HG02798 (cell line): ENCODE measurements at regions not wholly inside any gene's neighbourhood (a gene's known extent, or its start where the extent isn't known, plus 50 kb on each side); places are given as distances from the start of the nearest gene placed in this dataset.

Experiments used
- ATAC-seq: cut with Tn5 transposase; IDR thresholded peaks from one replicate; pipeline ENCODE4 v1.9.1; 2021; ENCODE audit warnings: mild to moderate bottlenecking; ENCODE audit not compliant: unreplicated experiment, poor library complexity

DNA sequence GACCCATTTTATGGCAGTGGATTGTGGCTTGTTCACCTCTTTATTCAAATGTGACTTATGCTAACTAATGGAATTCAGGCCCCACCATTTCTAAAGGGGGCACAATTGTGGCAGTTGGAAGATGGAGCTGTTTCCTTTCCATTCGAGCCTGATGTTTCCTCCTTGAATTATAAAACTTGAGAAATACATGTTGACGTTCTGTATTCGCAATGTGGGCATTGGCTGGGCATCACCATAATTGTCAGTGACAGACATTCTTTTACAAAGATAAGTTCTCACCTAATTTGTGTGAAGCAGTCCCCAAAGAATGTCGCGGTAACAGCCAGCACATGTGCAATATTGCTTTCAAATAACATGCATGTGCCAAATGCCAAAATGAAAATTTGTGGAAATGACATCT is 1070.2 kb upstream of the TENM3 start:
- ATAC-seq: no peak

DNA sequence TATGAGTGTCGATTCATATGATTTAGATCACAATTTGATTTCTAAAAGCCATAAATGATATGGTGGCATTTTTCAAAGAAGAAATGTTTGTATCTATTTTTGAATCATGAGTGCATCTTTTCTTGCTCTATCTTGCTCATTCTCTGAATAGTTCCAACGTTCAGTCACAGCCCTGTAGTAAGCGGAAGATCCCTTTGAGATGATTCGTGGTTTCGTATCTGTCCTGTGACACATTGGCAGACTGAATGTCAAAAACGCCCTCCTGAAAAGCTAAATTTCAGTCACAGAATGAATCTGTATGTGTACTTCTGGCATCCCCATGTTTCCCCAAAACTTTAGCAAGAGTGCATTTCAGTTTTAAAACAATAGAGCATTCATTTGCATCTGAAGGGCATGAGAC is 1066.9 kb upstream of the TENM3 start:
- ATAC-seq: no peak

DNA sequence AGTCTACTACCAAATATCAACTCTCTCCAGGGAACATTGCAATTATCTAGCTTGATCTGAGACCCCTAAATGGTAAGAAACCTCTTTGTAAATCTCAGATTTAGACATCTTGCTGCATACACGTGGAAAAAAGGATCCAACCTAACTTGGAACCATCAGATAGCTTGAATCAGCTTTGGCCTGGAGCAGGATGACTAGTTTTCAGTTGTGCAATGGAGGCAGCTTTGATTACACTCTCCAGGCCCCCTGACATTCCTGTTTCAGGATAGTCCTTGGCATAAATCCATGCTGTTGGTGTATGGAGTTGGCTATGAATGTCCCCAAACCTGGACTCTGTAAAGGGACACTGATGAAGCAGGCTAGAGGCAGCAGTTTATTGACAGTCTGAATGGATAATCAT is 1061.9 kb upstream of the TENM3 start:
- ATAC-seq: no peak

DNA sequence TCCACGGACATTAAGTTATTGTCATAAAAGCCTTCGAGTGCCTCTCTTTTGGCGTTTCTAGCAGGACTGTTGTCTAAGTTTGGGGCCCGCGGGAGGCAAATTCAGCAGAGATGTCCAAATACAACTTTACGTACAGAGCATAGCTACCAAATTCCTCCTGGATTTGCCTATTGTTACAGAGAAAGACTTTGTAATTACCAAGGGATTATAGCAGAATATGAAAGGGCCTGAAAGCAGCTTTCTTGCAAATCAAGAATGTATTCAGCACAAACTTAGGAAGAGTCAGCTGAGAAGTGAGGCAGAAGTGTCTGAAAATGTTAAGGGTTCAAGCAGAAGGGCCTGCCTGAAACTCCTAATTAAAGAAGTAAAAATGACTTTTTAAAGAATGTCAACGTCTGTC is 1053.5 kb upstream of the TENM3 start:
- ATAC-seq: no peak

DNA sequence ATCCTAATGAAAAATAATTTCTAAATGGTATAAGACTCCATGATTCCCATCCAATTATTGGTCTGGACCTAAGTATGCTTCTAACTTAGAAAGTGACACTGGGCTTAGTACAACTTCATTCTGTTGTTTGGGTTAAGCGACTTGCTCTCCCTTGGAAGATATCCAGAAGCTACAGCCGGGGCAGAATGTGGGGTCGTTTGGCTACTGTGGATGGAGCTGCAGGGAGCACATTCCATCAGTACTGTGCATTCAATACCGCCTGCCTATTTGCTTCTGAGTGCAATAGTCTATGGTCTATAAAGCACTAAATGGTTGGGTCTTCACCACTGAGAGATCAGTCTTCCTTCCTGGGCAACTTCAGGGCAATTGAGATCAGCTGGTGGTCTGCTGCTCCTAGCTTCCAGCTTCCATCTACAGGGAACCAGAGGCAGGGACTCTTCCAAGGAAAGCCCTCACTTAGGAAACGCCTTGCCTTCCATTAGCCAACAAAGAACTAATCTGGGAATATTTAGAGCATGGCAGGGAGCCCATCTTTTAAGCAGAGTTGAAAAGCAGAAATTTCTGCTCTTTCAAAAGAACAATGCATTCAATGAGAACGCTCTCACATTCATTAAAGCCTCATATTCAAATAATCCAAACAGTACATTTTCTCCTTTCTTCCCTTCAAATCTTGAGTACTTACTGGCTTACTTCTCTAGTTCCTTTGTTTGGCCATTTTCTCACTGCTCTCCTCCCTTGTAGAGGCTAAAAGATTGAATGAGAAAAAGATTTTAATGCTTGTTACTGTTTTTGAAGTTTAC is 1049.9 kb upstream of the TENM3 start:
- no peak for ATAC-seq

DNA sequence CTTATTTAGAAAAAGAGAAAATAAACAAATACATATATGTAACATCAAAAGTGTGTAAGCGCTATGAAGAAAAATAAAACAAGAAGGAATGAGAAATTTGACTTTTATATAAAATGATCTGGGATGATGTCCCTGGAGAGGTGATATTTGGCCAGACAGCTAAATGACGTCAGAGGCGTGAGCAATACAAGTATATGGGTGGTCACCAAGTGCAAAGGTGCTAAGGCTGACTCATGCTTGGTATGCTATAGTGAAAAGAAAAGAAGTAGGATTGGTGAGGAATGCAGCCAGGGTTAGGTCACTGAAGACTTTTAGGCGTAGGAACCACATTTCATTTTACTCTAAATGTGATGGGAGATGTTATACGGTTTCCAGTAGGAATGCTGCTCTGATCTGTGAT is 1049.1 kb upstream of the TENM3 start:
- ATAC-seq: no peak

DNA sequence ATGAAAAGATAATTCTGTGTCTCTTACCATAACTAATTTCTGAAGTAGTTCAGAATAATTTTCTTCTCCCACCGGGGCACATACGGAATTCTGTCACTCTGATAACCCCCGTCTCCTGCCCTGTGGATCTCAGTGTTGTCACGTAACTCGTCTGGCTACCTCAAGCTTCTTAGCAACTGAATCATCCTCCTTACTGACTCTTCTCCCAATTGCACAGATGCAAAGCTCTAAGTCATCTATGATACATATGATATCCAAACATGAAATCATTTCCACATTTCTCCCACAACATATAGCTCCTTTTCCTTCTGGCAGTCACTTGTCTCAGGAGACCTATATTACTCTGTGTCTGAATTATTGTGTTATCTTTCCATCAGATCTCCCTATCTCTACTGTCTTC is 1043.1 kb upstream of the TENM3 start:
- ATAC-seq: no peak

DNA sequence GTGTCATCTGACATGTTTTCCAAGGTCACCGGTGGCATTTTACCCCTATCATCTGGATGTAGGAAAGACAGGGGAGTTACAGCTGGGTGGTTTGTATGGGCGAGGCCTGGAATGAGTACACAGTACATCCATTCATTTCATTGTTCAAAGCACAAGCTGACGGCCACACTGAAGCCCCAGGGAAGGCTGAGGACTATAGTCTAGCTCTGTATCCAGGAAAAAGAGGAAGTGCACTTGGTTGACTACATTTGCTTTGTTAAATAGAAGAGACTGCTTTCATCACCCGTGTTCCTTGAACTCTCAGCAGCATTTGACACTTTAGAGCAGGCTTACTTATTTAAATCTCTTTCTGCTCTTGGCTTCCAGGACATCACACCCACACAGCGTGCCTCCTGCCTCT is 1041.0 kb upstream of the TENM3 start:
- ATAC-seq: no peak

DNA sequence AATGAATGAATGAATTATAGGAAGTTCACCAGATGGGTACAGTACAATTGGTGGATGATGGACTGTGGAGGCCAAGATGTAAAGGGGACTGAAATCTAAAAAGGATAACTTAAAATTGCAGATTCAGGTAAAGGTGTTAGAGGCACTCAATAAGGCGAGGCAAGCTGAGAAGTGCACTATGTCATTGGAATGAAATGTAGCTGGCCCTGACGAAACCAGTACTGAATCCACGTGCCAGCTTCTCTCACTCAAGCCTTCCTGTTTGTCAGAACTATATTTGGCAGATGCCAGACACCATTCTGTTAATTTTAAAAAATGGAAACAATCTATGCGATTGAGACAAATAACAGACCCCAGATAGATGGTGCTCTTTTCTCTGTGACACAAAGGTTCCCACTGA is 1039.1 kb upstream of the TENM3 start:
- ATAC-seq: no peak

DNA sequence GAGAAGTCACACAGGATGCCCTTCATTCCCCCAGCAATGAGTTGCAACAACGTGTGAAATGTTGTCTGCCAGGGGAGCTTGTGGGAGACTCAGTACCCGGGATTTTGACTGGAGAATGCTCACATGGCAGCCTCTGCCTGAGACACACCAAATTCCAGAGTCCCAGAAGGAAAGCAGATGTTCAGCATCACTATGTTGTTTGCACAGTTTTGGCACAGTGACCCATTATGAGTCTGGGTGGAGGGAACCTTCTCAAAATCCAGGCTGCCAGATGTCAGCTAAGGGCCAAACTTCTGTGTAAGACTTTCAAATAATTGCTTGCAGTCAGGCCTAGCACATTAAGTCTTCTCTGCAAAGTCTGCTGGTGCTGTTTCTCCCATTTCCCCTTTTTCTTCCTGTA is 1029.7 kb upstream of the TENM3 start:
- ATAC-seq: no peak

DNA sequence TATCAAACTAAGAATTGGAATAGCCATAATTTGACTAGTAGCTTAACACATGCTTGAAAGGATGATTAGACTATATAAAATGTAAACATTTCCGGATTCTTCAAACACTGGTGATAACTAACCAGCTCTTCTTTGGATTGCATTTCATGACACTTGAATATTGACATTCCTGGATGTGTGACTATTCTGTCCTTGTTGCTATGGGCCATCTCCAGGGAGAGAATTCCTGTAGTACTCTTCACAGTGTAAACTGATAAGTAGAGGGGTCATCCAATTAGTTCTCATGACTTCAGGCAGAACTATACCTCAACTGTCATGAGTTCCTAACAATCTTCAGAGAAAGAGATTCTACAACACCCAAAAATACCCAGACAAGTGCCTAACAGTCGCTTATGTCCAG is 1026.7 kb upstream of the TENM3 start:
- ATAC-seq: no peak

DNA sequence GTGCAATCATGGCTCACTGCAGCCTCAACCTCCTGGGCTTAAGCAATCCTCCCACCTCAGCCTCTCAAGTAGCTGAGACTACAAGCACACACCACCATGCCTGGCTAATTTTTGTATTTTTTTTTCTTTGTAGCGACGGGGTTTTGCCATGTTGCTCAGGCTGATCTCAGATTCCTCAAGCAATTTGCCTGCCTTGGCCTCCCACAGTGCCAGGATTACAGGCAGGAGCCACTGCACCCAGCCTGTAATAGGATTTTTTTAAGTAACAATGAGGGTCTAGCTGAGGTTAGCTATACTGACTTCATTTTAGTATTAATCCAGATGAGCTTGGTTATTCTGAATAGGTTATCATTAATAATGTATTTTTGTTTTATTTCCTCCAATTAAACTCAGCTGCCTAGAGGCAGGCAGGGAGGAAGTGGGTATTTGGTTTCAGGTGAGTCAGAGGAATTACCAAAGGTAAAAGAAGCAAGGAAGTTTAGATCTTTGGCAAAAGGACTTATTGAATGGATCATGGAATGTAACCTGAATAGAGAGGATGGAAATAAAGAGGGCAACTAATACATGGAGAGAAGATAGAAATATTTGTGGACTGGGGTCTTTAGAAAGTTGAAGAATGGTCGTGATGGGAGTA is 1023.3 kb upstream of the TENM3 start:
- no peak for ATAC-seq

DNA sequence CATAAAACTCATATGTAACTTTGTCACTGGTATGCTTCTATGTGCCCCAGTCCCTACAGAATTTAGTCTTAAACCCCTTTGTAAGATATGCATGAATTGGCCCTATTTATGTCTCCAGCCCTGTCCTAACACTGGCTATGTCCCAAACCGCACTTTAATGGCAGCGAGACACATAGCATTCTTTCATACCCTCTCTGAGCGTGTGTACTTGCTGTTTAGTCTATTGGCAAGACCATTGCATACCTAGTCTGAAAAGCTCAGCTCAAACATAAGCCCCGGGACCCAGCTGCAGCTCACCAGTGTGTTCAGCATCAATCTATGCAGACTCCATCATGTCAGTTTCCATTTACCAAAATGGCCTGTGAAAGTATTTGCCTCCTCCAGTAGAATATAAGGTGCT is 1018.4 kb upstream of the TENM3 start:
- ATAC-seq: no peak

DNA sequence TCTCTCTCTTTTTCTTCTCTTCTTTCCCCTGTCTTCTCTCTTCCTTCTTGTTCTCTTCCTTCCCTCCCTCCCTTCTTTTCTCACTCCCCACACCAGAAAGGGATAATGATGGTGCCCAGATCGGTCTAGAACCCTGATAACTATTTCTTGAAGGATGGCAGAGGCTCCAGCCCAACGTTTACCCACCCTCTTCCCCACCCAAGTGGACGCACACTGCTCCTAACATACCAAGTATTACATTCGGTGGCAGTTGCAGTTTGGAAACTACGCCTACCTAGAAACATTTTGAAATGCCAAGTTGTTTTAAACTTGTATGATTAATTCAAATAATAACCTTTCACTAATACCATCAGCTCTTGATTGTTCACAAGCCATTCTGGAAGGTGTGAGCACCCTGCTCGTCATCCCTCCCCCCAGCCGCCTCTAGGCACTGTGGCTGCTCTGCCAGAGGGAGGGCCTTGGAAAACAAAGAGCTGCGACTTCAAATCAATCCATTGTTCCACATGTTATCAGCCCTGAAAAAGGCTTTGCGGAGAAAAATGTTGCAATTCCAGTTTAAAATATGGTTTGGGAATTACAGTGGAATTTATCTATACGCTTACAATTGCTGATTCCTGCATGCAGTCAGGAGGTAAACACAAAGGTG is 1017.5 kb upstream of the TENM3 start:
- ATAC-seq: no peak

DNA sequence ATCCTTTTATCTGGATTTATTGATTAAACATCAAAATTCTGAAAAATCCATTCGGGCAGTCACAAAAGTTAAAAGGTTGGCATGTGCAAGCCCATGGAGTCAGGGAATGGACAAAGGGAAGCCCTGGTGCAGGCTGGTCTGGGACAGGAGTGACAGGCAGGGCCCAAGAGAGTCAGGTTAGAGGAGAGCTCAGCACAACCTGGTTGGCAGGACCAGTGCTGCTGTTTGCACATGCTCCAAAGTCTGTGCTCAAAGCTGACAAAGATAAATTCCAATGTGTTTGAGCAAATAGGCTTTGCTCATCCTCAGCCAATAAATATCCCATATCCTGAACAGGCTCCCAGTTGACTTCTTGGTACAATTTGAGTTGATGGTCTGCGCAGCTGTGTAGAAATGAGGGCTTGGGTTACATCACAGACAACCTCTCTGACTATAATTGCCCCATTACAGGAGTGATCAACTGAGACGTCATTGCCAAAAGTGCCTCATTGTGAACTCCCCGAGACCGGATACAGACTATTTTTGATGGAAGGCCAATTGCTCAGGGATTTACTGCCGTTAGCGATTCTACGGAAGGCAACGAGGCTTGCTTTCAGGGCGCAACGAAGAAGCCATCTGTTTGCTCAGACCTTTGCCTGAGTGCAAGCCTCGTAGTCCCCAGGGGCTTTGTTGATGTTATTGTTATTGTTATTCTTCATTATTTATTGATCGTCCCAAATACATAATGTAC is 1008.1 kb upstream of the TENM3 start:
- ATAC-seq: no peak

DNA sequence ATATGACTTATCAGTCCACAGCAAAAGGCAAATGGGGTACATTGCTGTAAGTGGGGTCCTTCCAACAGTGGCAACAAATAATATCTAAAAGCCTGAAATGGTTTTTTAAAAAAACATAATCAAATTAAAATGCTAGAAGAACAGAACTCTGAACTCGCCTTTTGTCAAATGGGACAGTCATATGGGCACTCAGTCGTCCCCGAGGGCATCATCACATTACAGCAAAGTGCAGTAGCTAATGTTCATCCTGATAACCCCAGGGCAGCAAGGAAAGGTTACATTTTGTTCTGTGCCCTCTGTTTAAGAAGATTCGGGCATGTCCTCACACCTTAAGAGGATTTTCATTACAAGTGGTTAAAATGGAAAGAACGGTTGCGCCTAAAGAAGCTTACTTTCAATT is 997.9 kb upstream of the TENM3 start:
- ATAC-seq: no peak

DNA sequence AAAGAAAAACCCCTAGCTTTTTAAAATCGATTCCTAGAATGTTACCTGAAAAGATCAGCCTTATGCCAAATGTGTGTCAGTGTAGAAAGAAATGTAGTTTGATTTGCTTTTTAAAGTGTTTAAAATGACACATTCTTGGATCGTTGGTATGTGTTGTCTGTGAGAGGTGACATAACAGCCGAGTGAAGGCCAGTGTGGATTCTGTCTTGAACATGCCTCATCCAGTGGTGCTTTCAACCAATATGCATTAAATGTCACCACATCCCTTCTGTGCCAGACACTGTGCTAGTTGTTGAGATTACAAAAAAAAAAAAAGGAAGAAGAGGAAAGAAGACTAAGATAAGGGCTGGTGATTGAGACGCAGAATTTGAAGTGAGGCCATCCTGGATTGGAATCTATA is 994.2 kb upstream of the TENM3 start:
- no peak for ATAC-seq

DNA sequence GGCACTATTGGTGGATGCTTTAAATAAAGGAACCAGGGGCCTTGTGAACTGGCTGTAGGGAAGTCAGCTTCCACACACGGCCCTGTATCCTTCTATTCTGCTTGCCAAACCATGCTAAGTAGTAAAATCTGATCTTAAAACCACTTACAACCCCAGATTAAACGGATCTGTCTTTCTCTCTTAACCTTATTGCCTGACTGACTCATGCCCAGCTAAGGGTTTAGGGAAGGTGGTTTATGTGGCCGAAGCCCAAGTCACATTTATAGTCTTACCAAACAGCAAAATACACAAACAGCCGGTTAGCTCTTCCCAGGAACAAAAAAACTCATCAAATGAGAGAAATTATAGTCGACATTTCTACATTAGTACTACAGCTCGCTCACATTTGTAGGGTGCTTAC is 988.4 kb upstream of the TENM3 start:
- ATAC-seq: no peak

DNA sequence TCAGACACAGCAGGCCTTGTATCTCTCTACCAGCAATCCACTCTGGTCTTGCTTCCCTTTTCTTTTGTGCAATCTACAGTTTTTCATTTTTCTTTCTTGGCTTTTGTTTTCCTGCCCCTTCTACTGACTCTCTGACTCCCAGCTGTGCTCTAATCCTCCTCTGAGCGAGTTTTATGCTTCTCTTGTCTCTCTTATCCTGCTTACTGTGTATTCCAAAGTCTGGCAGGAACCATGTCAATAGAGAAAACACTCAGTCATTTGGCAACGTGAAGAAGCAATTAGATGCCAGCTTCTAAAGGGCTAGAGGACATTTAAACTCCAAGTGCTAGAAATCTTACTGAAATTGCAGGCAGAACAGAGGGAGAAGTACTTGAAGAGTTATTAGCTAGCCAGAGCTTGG is 984.6 kb upstream of the TENM3 start:
- no peak for ATAC-seq

DNA sequence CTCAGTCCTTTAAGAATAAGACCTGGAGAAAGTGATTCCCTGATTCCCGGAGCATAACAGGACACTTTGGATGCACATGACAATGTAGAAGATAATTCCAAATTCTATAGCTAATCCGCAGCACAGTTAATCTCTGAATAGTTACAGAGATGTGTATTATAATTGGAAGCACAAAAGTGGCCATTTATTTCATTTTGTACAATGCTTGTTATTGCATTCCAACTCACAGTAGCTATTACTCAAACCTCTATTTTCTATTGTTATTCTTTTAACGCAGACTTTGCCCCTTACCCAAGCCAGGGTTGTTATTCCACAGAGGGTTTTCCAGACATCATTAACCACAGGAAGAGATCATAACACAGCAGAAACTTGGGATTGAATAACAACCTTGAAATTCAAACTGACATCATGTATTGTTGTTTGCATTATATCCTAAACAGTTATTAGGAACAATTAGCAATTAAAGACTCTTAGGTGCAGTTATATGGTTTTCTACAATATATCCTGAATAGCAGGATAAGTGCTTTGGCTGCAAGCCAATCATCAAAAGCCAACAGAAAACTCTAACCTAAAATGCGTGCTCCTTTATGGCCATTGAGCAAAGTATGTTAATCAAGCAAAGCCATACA is 984.0 kb upstream of the TENM3 start:
- no peak for ATAC-seq

DNA sequence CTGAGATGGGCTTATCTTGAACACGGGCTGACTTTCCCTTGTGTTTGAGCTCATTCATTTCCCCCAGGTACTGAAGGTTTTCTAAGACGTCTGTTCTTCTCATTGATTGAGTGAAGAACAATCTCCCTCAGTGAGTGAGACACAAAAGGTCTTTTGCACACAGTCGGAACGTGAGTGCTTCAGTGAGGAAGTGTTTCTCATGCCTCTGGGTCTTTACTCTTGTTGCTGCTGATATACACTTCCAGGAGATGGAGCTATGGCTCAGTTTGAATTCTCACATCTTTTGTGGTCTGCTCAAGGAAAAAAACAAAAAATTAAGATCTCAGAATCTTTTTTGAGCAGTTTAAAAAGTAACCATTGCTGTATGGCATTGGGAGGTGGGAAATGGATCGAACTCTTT is 981.9 kb upstream of the TENM3 start:
- ATAC-seq: no peak
